ENCODE measurements at regions not wholly inside any gene's neighbourhood (a gene's known extent, or its start where the extent isn't known, plus 50 kb on each side); places are given as distances from the start of the nearest gene placed in this dataset.
"Not testable (repeated sequence)": the region's sequence is repeated elsewhere in the genome, so short reads cannot be mapped to it uniquely, and the experiment has no call there.

GRCh38 chr7:113705439-113705838 lies 213.4 kb downstream of the PPP1R3A start:
- DNase-seq: no peak

GRCh38 chr7:113698556-113699220 lies 220.1 kb downstream of the PPP1R3A start:
- peak; percentile 65 for DNase-seq

GRCh38 chr7:113694149-113694548 lies 224.7 kb downstream of the PPP1R3A start:
- DNase-seq: no peak

GRCh38 chr7:113684165-113684564 lies 234.6 kb downstream of the PPP1R3A start:
- DNase-seq: no peak

GRCh38 chr7:113677811-113678210 lies 241.0 kb downstream of the PPP1R3A start:
- DNase-seq: no peak

- no peak for DNase-seq
These were observed 253.9 kb downstream of the PPP1R3A start for GRCh38 chr7:113664867-113665266.

GRCh38 chr7:113659416-113659815 lies 259.4 kb downstream of the PPP1R3A start:
- no peak for DNase-seq

GRCh38 chr7:113657603-113658002 lies 261.2 kb downstream of the PPP1R3A start:
- no peak for DNase-seq

GRCh38 chr7:113652501-113652900 lies 266.3 kb downstream of the PPP1R3A start:
- no peak for DNase-seq

GRCh38 chr7:113649556-113649955 lies 269.3 kb downstream of the PPP1R3A start:
- no peak for DNase-seq

GRCh38 chr7:113639221-113639620 lies 279.6 kb downstream of the PPP1R3A start:
- DNase-seq: no peak

- DNase-seq: no peak
These were observed 281.9 kb downstream of the PPP1R3A start for GRCh38 chr7:113636727-113637421.

GRCh38 chr7:113635492-113635891 lies 283.3 kb downstream of the PPP1R3A start:
- DNase-seq: no peak

- no peak for DNase-seq
These were observed 285.7 kb downstream of the PPP1R3A start for GRCh38 chr7:113633073-113633472.

- no peak for DNase-seq
These were observed 289.6 kb downstream of the PPP1R3A start for GRCh38 chr7:113628948-113629847.

- DNase-seq: no peak
These were observed 293.2 kb downstream of the PPP1R3A start for GRCh38 chr7:113625494-113626102.

GRCh38 chr7:113622796-113623195 lies 296.0 kb downstream of the PPP1R3A start:
- no peak for DNase-seq

GRCh38 chr7:113610572-113610971 lies 308.2 kb downstream of the PPP1R3A start:
- no peak for DNase-seq

- DNase-seq: no peak
These were observed 310.0 kb downstream of the PPP1R3A start for GRCh38 chr7:113608782-113609181.

GRCh38 chr7:113606325-113606724 lies 312.5 kb downstream of the PPP1R3A start:
- no peak for DNase-seq

GRCh38 chr7:113600428-113600827 lies 318.4 kb downstream of the PPP1R3A start:
- DNase-seq: not testable (repeated sequence)

- DNase-seq: not testable (repeated sequence)
These were observed 325.4 kb downstream of the PPP1R3A start for GRCh38 chr7:113593455-113593854.

GRCh38 chr7:113592924-113593323 lies 325.9 kb downstream of the PPP1R3A start:
- not testable (repeated sequence) for DNase-seq
